K562 (cell line): ENCODE measurements at regions not wholly inside any gene's neighbourhood (a gene's known extent, or its start where the extent isn't known, plus 50 kb on each side); places are given as distances from the start of the nearest gene placed in this dataset.

ENCODE experiments used
- CBX2 ChIP-seq: fragments of 200-600 bp; sonication (generic); IDR thresholded peaks from one replicate; pipeline ENCODE4 v1.6.1; 2012; ENCODE audit warnings: mild to moderate bottlenecking, low read length, inconsistent platforms; ENCODE audit not compliant: insufficient read depth, poor library complexity, severe bottlenecking
- CHD2 ChIP-seq: IDR thresholded peaks from 2 replicates; pipeline ENCODE4 v1.6.1; 2011; ENCODE audit warnings: low read depth, low read length
- CHD4 ChIP-seq: fragments of 200-600 bp; sonication (generic); IDR thresholded peaks from 3 replicates; pipeline ENCODE4 v1.6.1; 2012; ENCODE audit warnings: low read depth, mild to moderate bottlenecking, mixed read lengths, low read length, inconsistent platforms; ENCODE audit not compliant: insufficient read depth, insufficient replicate concordance, poor library complexity, severe bottlenecking
- ELF1 ChIP-seq: fragments of 200-800 bp; sonication (Bioruptor generic); IDR thresholded peaks from 2 replicates; pipeline ENCODE4 v1.6.1; 2016; ENCODE audit warnings: missing genetic modification characterization, missing compliant biosample characterization
- HDAC2 ChIP-seq: fragments of 450-650 bp; IDR thresholded peaks from 2 replicates; pipeline ENCODE4 v1.6.1; 2016; ENCODE audit warnings: mild to moderate bottlenecking
- HNRNPK ChIP-seq: fragments of 200-400 bp; formaldehyde crosslinking; IDR thresholded peaks from one replicate; pipeline ENCODE4 v1.6.1; 2018; ENCODE audit warnings: mild to moderate bottlenecking, low read depth, low read length; ENCODE audit not compliant: poor library complexity, severe bottlenecking
- JUND ChIP-seq, 2 experiments: IDR thresholded peaks; 2 replicates in 1 of 2; 3 replicates in 1 of 2; pipeline ENCODE4 v1.6.1; 2011; ENCODE audit warnings: borderline replicate concordance in 2 of 2, low read depth in 2 of 2, low read length in 2 of 2, improper control_type of control experiment in 1 of 2, missing biosample characterization in 1 of 2, missing genetic modification characterization in 1 of 2, missing genetic modification reagents in 1 of 2
- NFIC ChIP-seq: fragments of 450-650 bp; IDR thresholded peaks from 2 replicates; pipeline ENCODE4 v1.6.1; 2017; ENCODE audit warnings: mild to moderate bottlenecking, inconsistent platforms
- NR1H2 ChIP-seq: sonication (generic); formaldehyde crosslinking; IDR thresholded peaks from 2 replicates; pipeline ENCODE4 v1.4.0; 2020; ENCODE audit warnings: mild to moderate bottlenecking, missing genetic modification reagents
- U2AF1 ChIP-seq: fragments of 200-400 bp; formaldehyde crosslinking; optimal IDR thresholded peaks from 2 replicates; pipeline ENCODE3; 2017; ENCODE audit warnings: mild to moderate bottlenecking, low read depth, low read length, moderate library complexity
- TF ChIP-seq, protein P1 (sequence below), 3 experiments: IDR thresholded peaks in 2 of 3; conservative IDR thresholded peaks in 1 of 3; 2 replicates each; pipeline ENCODE4 v1.5.1; 2011 to 2012; ENCODE audit warnings: low read length in 3 of 3, mild to moderate bottlenecking in 3 of 3, control low read depth in 2 of 3, improper control_type of control experiment in 1 of 3, inconsistent platforms in 1 of 3, low read depth in 1 of 3, mixed read lengths in 1 of 3, moderate library complexity in 1 of 3; ENCODE audit not compliant: insufficient read depth in 2 of 3
- TF ChIP-seq, protein P2 (sequence below): fragments of 450-650 bp; IDR thresholded peaks from 2 replicates; pipeline ENCODE4 v1.6.1; 2016; ENCODE audit warnings: mild to moderate bottlenecking
- TF ChIP-seq, protein P3 (sequence below), 2 experiments: fragments of 150-350 bp in 1 of 2; IDR thresholded peaks; 2 replicates each; pipeline ENCODE4 v1.6.1; 2012 to 2016; ENCODE audit warnings: low read depth in 2 of 2, low read length in 2 of 2, mild to moderate bottlenecking in 1 of 2, moderate library complexity in 1 of 2
- TF ChIP-seq, protein P4 (sequence below), 2 experiments: fragments of 450-650 bp in 1 of 2; sonication (generic) in 1 of 2; formaldehyde crosslinking in 1 of 2; IDR thresholded peaks in 1 of 2; conservative IDR thresholded peaks in 1 of 2; 2 replicates each; pipeline versions ENCODE4 v1.6.1 to v1.8.1; 2016 to 2023; ENCODE audit warnings: mild to moderate bottlenecking in 2 of 2, moderate library complexity in 2 of 2, inconsistent platforms in 1 of 2, missing genetic modification reagents in 1 of 2

DNA sequence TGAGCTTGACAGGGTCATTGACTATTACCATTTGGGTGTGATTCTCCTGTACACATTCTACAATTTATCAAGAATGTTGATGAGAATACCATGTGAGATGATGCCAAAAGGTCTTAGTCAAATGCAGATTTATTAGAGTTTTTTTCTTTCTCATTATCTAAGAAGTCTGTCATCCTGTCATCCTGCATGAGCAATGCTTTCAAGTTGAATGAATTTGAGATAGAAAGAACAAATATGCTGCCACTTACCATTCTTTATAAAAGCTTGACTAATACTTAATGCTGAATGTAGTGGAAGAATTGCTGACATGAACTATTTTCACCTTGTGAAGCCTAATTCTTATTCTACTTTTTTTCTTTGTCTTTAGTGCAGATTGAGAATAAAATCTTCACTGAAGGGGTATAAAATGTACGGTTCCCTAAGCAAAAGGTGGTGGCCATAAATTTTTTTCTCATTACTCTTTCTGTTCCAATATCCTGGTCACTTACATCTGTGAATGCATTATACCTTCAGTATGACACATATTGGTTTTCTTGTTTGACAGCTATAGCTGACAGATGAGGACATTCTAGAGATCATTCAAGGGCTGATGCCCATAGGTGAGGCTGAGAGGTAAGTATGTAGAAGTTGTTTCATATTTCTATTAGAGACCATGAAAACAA lies 1434.7 kb downstream of the SLITRK1 start:
- no peak for TF ChIP-seq NFIC
- TF ChIP-seq HNRNPK = no peak
- no peak for TF ChIP-seq JUND (IDR thresholded peaks at IDR 0.05; ENCODE audit: borderline replicate concordance, low read depth, low read length)
- no peak for TF ChIP-seq JUND (tag; IDR thresholded peaks at IDR 0.05; ENCODE audit: borderline replicate concordance, low read depth, low read length)
- no peak for TF ChIP-seq HDAC2
- no peak for TF ChIP-seq CHD4
- TF ChIP-seq, protein P1, sequence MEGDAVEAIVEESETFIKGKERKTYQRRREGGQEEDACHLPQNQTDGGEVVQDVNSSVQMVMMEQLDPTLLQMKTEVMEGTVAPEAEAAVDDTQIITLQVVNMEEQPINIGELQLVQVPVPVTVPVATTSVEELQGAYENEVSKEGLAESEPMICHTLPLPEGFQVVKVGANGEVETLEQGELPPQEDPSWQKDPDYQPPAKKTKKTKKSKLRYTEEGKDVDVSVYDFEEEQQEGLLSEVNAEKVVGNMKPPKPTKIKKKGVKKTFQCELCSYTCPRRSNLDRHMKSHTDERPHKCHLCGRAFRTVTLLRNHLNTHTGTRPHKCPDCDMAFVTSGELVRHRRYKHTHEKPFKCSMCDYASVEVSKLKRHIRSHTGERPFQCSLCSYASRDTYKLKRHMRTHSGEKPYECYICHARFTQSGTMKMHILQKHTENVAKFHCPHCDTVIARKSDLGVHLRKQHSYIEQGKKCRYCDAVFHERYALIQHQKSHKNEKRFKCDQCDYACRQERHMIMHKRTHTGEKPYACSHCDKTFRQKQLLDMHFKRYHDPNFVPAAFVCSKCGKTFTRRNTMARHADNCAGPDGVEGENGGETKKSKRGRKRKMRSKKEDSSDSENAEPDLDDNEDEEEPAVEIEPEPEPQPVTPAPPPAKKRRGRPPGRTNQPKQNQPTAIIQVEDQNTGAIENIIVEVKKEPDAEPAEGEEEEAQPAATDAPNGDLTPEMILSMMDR (IDR thresholded peaks at IDR 0.05 in 2 of 3, conservative IDR thresholded peaks at IDR 0.05 in 1 of 3; ENCODE audit: insufficient read depth in 2 of 3, low read depth in 1 of 3, low read length in 3 of 3) = no peak
- no peak for TF ChIP-seq CBX2
- TF ChIP-seq U2AF1 = no peak
- TF ChIP-seq, protein P2, sequence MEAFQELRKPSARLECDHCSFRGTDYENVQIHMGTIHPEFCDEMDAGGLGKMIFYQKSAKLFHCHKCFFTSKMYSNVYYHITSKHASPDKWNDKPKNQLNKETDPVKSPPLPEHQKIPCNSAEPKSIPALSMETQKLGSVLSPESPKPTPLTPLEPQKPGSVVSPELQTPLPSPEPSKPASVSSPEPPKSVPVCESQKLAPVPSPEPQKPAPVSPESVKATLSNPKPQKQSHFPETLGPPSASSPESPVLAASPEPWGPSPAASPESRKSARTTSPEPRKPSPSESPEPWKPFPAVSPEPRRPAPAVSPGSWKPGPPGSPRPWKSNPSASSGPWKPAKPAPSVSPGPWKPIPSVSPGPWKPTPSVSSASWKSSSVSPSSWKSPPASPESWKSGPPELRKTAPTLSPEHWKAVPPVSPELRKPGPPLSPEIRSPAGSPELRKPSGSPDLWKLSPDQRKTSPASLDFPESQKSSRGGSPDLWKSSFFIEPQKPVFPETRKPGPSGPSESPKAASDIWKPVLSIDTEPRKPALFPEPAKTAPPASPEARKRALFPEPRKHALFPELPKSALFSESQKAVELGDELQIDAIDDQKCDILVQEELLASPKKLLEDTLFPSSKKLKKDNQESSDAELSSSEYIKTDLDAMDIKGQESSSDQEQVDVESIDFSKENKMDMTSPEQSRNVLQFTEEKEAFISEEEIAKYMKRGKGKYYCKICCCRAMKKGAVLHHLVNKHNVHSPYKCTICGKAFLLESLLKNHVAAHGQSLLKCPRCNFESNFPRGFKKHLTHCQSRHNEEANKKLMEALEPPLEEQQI = no peak
- TF ChIP-seq NR1H2 (CRISPR knock-in tag) = no peak
- TF ChIP-seq, protein P3, sequence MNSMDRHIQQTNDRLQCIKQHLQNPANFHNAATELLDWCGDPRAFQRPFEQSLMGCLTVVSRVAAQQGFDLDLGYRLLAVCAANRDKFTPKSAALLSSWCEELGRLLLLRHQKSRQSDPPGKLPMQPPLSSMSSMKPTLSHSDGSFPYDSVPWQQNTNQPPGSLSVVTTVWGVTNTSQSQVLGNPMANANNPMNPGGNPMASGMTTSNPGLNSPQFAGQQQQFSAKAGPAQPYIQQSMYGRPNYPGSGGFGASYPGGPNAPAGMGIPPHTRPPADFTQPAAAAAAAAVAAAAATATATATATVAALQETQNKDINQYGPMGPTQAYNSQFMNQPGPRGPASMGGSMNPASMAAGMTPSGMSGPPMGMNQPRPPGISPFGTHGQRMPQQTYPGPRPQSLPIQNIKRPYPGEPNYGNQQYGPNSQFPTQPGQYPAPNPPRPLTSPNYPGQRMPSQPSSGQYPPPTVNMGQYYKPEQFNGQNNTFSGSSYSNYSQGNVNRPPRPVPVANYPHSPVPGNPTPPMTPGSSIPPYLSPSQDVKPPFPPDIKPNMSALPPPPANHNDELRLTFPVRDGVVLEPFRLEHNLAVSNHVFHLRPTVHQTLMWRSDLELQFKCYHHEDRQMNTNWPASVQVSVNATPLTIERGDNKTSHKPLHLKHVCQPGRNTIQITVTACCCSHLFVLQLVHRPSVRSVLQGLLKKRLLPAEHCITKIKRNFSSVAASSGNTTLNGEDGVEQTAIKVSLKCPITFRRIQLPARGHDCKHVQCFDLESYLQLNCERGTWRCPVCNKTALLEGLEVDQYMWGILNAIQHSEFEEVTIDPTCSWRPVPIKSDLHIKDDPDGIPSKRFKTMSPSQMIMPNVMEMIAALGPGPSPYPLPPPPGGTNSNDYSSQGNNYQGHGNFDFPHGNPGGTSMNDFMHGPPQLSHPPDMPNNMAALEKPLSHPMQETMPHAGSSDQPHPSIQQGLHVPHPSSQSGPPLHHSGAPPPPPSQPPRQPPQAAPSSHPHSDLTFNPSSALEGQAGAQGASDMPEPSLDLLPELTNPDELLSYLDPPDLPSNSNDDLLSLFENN (IDR thresholded peaks at IDR 0.05; ENCODE audit: low read depth in 2 of 2, low read length in 2 of 2) = no peak
- TF ChIP-seq, protein P4, sequence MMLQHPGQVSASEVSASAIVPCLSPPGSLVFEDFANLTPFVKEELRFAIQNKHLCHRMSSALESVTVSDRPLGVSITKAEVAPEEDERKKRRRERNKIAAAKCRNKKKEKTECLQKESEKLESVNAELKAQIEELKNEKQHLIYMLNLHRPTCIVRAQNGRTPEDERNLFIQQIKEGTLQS (IDR thresholded peaks at IDR 0.05) = no peak
- TF ChIP-seq, protein P4 (CRISPR knock-in tag; conservative IDR thresholded peaks at IDR 0.05) = no peak
- no peak for TF ChIP-seq CHD2
- TF ChIP-seq ELF1 (tag) = no peak
